OCI-LY7 (cell line): ENCODE measurements at regions not wholly inside any gene's neighbourhood (a gene's known extent, or its start where the extent isn't known, plus 50 kb on each side); places are given as distances from the start of the nearest gene placed in this dataset.

ENCODE experiments used
- BruUV-seq: library from RNA; stranded (reverse); fragments of 400-500 nt; replicated peaks from 2 replicates; lab custom pipeline; 2021; lab: Mats Ljungman, UMichigan
- CTCF ChIA-PET: fragments of 300-600 bp; sonication (Branson Sonifier 250); formaldehyde crosslinking; loops from one replicate; lab custom pipeline; 2022; ENCODE audit warnings: antibody characterized with exemption; ENCODE audit not compliant: unreplicated experiment; lab: Charles Lee
- POLR2A ChIA-PET: fragments of 300-600 bp; sonication (Branson Sonifier 250); formaldehyde crosslinking; loops from one replicate; lab custom pipeline; 2022; ENCODE audit warnings: antibody characterized with exemption; lab: Charles Lee
- DNase-seq: peaks from one replicate; pipeline ENCODE4 v3.0.0-alpha.2; 2015; ENCODE audit warnings: low spot score
- H2AFZ ChIP-seq: fragments of 200-600 bp; sonication (generic), shearing (Covaris generic); 2 replicates; pipeline ENCODE4 v1.6.1; 2014; ENCODE audit warnings: mild to moderate bottlenecking, antibody characterized with exemption, low read length, moderate library complexity
- H3K27ac ChIP-seq: fragments of 200-600 bp; sonication (generic); 2 replicates; pipeline ENCODE4 v1.5.1; 2014; ENCODE audit warnings: mixed run types, low read depth, mild to moderate bottlenecking, moderate library complexity, low read length, inconsistent platforms; ENCODE audit not compliant: poor library complexity, severe bottlenecking
- H3K36me3 ChIP-seq: fragments of 200-600 bp; sonication (generic); 2 replicates; pipeline ENCODE4 v1.6.1; 2014; ENCODE audit warnings: mild to moderate bottlenecking, antibody characterized with exemption, low read length, moderate library complexity, mixed read lengths; ENCODE audit not compliant: insufficient read depth
- H3K4me1 ChIP-seq: fragments of 200-600 bp; sonication (generic); 2 replicates; pipeline ENCODE4 v1.5.1; 2014; ENCODE audit warnings: mild to moderate bottlenecking, low read length; ENCODE audit not compliant: insufficient read depth, poor library complexity, severe bottlenecking
- H3K4me2 ChIP-seq: fragments of 200-600 bp; sonication (generic); 2 replicates; pipeline ENCODE4 v1.6.1; 2014; ENCODE audit warnings: mild to moderate bottlenecking, low read length
- H3K4me3 ChIP-seq: fragments of 200-600 bp; sonication (generic); 2 replicates; pipeline ENCODE4 v1.5.1; 2014; ENCODE audit warnings: mild to moderate bottlenecking, low read depth, low read length; ENCODE audit not compliant: poor library complexity, severe bottlenecking
- H3K79me2 ChIP-seq: fragments of 200-600 bp; sonication (generic); 2 replicates; pipeline ENCODE4 v1.6.1; 2016; ENCODE audit warnings: low read depth, mild to moderate bottlenecking, low read length, moderate library complexity, mixed read lengths; ENCODE audit not compliant: insufficient read depth
- H3K9me2 ChIP-seq: fragments of 200-600 bp; sonication (generic); 2 replicates; pipeline ENCODE4 v1.6.1; 2016; ENCODE audit warnings: mild to moderate bottlenecking, low read length, mixed read lengths; ENCODE audit not compliant: insufficient read depth
- H3K9me3 ChIP-seq: fragments of 200-600 bp; sonication (generic); 2 replicates; pipeline ENCODE4 v1.6.1; 2014; ENCODE audit warnings: mild to moderate bottlenecking, mixed run types, low read length, mixed read lengths
- H4K20me1 ChIP-seq: fragments of 200-600 bp; sonication (generic); 2 replicates; pipeline ENCODE4 v1.6.1; 2014; ENCODE audit warnings: mild to moderate bottlenecking, antibody characterized with exemption, low read length, moderate library complexity, mixed read lengths; ENCODE audit not compliant: insufficient read depth
- CTCF ChIP-seq: fragments of 200-600 bp; sonication (generic); conservative IDR thresholded peaks from 2 replicates; pipeline ENCODE4 v1.5.1; 2014; ENCODE audit warnings: mild to moderate bottlenecking, antibody characterized with exemption, low read length, moderate library complexity, mixed read lengths
- EZH2phosphoT487 ChIP-seq: fragments of 200-600 bp; sonication (generic); IDR thresholded peaks from 2 replicates; pipeline ENCODE4 v1.6.1; 2018; ENCODE audit warnings: low read depth, borderline replicate concordance, mild to moderate bottlenecking, mixed run types, antibody characterized with exemption, low read length, moderate library complexity, mixed read lengths
- intact Hi-C: fragments of 100-400 bp; cut with micrococcal nuclease; formaldehyde crosslinking; loops from one replicate; pipeline ENCODE4 v1.10.0; 2022; ENCODE audit not compliant: unreplicated experiment

- CTCF ChIA-PET: no interaction called here
- TF ChIP-seq EZH2phosphoT487 (no peak), CTCF (no peak)
- Histone ChIP-seq H3K9me3 (no peaks in the 10 kb centered on the region), H3K4me2 (peak overlapping the region; percentile 49; the same call in 1 of the 2 replicates), H3K36me3 (no peaks in the 10 kb centered on the region), H2AFZ (no peak overlapping the region), H3K9me2 (no peaks in the 10 kb centered on the region), H3K27ac (no peak overlapping the region), H3K4me3 (no peak overlapping the region), H3K4me1 (peaks cover 18% of the 10 kb centered on the region), H4K20me1 (no peaks in the 10 kb centered on the region), H3K79me2 (no peaks in the 10 kb centered on the region)
- no TSS peak for BruUV-seq
- intact Hi-C loops: no loop called here
- POLR2A ChIA-PET: interaction anchor here (0.6 kb wide), 1 partner anchor 184 kb away, joined by 3 read pairs; no protein-coding TSS in a partner anchor
- no peak for DNase-seq
Measured at GRCh38 chr9:107867738-107868137, 378.2 kb upstream of the KLF4 start.

- intact Hi-C loops: no loop called here
- no TSS peak for BruUV-seq
- Histone ChIP-seq H3K79me2 (no peaks in the 10 kb centered on the region), H3K4me1 (peaks cover 18% of the 10 kb centered on the region), H3K9me2 (no peaks in the 10 kb centered on the region), H4K20me1 (no peaks in the 10 kb centered on the region), H3K9me3 (no peaks in the 10 kb centered on the region), H3K4me2 (no peak overlapping the region), H2AFZ (no peak overlapping the region), H3K4me3 (no peak overlapping the region), H3K27ac (no peak overlapping the region), H3K36me3 (no peaks in the 10 kb centered on the region)
- no peak for DNase-seq
- POLR2A ChIA-PET: no interaction called here
- TF ChIP-seq CTCF (no peak), EZH2phosphoT487 (no peak)
- CTCF ChIA-PET: no interaction called here
Measured at GRCh38 chr9:107866711-107867311, 377.2 kb upstream of the KLF4 start.

- Histone ChIP-seq H3K4me3 (no peak overlapping the region), H3K36me3 (no peaks in the 10 kb centered on the region), H3K4me1 (peaks cover 15% of the 10 kb centered on the region), H3K79me2 (no peaks in the 10 kb centered on the region), H3K27ac (no peak overlapping the region), H3K9me3 (no peaks in the 10 kb centered on the region), H2AFZ (no peak overlapping the region), H4K20me1 (no peaks in the 10 kb centered on the region), H3K4me2 (no peak overlapping the region), H3K9me2 (no peaks in the 10 kb centered on the region)
- no TSS peak for BruUV-seq
- TF ChIP-seq CTCF: no peak
- no peak for TF ChIP-seq EZH2phosphoT487
- ChIA-PET CTCF (no interaction called here), POLR2A (no interaction called here)
- no peak for DNase-seq
- intact Hi-C loops: no loop called here
Measured at GRCh38 chr9:107863396-107863795, 373.8 kb upstream of the KLF4 start.
